Hepatocyte (in vitro differentiated cells): ENCODE measurements at regions not wholly inside any gene's neighbourhood (a gene's known extent, or its start where the extent isn't known, plus 50 kb on each side); places are given as distances from the start of the nearest gene placed in this dataset.

Experiments
- DNase-seq: peaks from one replicate; pipeline ENCODE4 v3.0.0-alpha.2; 2016; ENCODE audit warnings: low spot score
- H2AFZ ChIP-seq: fragments of 200-600 bp; sonication (generic); 2 replicates; pipeline ENCODE4 v1.6.0; 2016; ENCODE audit warnings: antibody characterized with exemption, mild to moderate bottlenecking
- H3K27ac ChIP-seq: fragments of 200-600 bp; sonication (generic); 2 replicates; pipeline ENCODE4 v1.5.1; 2016; ENCODE audit warnings: mild to moderate bottlenecking
- H3K27me3 ChIP-seq: fragments of 200-600 bp; sonication (generic); 2 replicates; pipeline ENCODE4 v1.6.1; 2016
- H3K36me3 ChIP-seq: fragments of 200-600 bp; sonication (generic); replicated peaks from 2 replicates; pipeline ENCODE4 v1.5.1; 2016; ENCODE audit warnings: low read depth; ENCODE audit not compliant: insufficient read depth
- H3K4me1 ChIP-seq: fragments of 200-600 bp; sonication (generic); 2 replicates; pipeline ENCODE4 v1.5.1; 2016; ENCODE audit warnings: mild to moderate bottlenecking, moderate library complexity; ENCODE audit not compliant: insufficient read depth
- H3K4me2 ChIP-seq: fragments of 200-600 bp; sonication (generic); 2 replicates; pipeline ENCODE4 v1.6.0; 2016
- H3K4me3 ChIP-seq: fragments of 200-600 bp; sonication (generic); 2 replicates; pipeline ENCODE4 v1.5.1; 2016; ENCODE audit warnings: mild to moderate bottlenecking
- H3K79me2 ChIP-seq: fragments of 200-600 bp; sonication (generic); 2 replicates; pipeline ENCODE4 v1.6.0; 2017; ENCODE audit warnings: mild to moderate bottlenecking
- H3K9me2 ChIP-seq: fragments of 200-600 bp; sonication (generic); replicated peaks from 2 replicates; pipeline ENCODE4 v1.6.0; 2017; ENCODE audit warnings: mild to moderate bottlenecking; ENCODE audit not compliant: insufficient read depth
- H3K9me3 ChIP-seq: fragments of 200-600 bp; sonication (generic); 2 replicates; pipeline ENCODE4 v1.5.1; 2016; ENCODE audit warnings: low read depth, mild to moderate bottlenecking
- H4K20me1 ChIP-seq: fragments of 200-600 bp; sonication (generic); 2 replicates; pipeline ENCODE4 v1.6.0; 2016; ENCODE audit warnings: mild to moderate bottlenecking; ENCODE audit not compliant: insufficient read depth, poor library complexity, severe bottlenecking
- CTCF ChIP-seq: fragments of 200-600 bp; sonication (generic); IDR thresholded peaks from 2 replicates; pipeline ENCODE4 v1.5.1; 2016; ENCODE audit warnings: antibody characterized with exemption, mild to moderate bottlenecking; ENCODE audit not compliant: poor library complexity
- EZH2 ChIP-seq: fragments of 200-600 bp; sonication (generic); IDR thresholded peaks from 2 replicates; pipeline ENCODE4 v1.6.1; 2016; ENCODE audit warnings: antibody characterized with exemption, mild to moderate bottlenecking, borderline replicate concordance
- EZH2phosphoT487 ChIP-seq: fragments of 200-600 bp; sonication (generic); IDR thresholded peaks from one replicate; pipeline ENCODE4 v1.6.1; 2018; ENCODE audit warnings: antibody characterized with exemption, mild to moderate bottlenecking, low read depth, moderate library complexity; ENCODE audit not compliant: unreplicated experiment, severe bottlenecking
- WGBS: methylation state at CpG from one replicate; pipeline ENCODE4 v1.1.6; 2016; ENCODE audit warnings: low lambda C conversion rate; ENCODE audit errors: missing lambda C conversion rate; 5-methylcytosine and 5-hydroxymethylcytosine counted together

GRCh38 chr2:215830304-215830703 is 183.0 kb downstream of the MREG start:
- Histone ChIP-seq H3K4me1 (peaks cover 41% of the 10 kb centered on the region), H3K27me3 (no peaks in the 10 kb centered on the region), H3K9me3 (no peaks in the 10 kb centered on the region), H3K9me2 (no peaks in the 10 kb centered on the region), H3K36me3 (no peaks in the 10 kb centered on the region), H3K4me2 (no peak overlapping the region), H2AFZ (no peak overlapping the region), H4K20me1 (no peaks in the 10 kb centered on the region), H3K4me3 (no peak overlapping the region), H3K79me2 (no peaks in the 10 kb centered on the region), H3K27ac (no peak overlapping the region)
- 54% methylated on average over 4 of the region's 4 CpGs for WGBS
- TF ChIP-seq CTCF (no peak), EZH2phosphoT487 (no peak), EZH2 (no peak)
- peak; percentile 67 for DNase-seq

- WGBS = 89% methylated on average over 8 of the region's 8 CpGs
- H2AFZ ChIP-seq = no peak overlapping the region
- TF ChIP-seq CTCF = no peak
- no peak for TF ChIP-seq EZH2phosphoT487
- TF ChIP-seq EZH2 = no peak
Observed at GRCh38 chr2:215829261-215829660, 184.1 kb downstream of the MREG start.

GRCh38 chr2:215828528-215829184 is 184.7 kb downstream of the MREG start:
- Histone ChIP-seq H3K9me3 (no peaks in the 10 kb centered on the region), H3K4me1 (peaks cover 40% of the 10 kb centered on the region), H3K4me2 (no peak overlapping the region), H3K27me3 (no peaks in the 10 kb centered on the region), H2AFZ (no peak overlapping the region), H3K9me2 (no peaks in the 10 kb centered on the region), H3K4me3 (no peak overlapping the region), H3K36me3 (no peaks in the 10 kb centered on the region), H3K79me2 (no peaks in the 10 kb centered on the region), H4K20me1 (no peaks in the 10 kb centered on the region), H3K27ac (no peak overlapping the region)
- DNase-seq = peak; percentile 79
- 81% methylated on average over 10 of the region's 10 CpGs for WGBS
- TF ChIP-seq EZH2phosphoT487 (no peak), EZH2 (no peak), CTCF (peak; percentile 64)

More at GRCh38 chr2:215829261-215829660, 184.1 kb downstream of the MREG start:
- H3K9me2 ChIP-seq = no peaks in the 10 kb centered on the region
- no peaks in the 10 kb centered on the region for H3K36me3 ChIP-seq
- H3K9me3 ChIP-seq = no peaks in the 10 kb centered on the region
- H4K20me1 ChIP-seq = no peaks in the 10 kb centered on the region
- no peaks in the 10 kb centered on the region for H3K27me3 ChIP-seq
- peaks cover 41% of the 10 kb centered on the region for H3K4me1 ChIP-seq
- H3K4me3 ChIP-seq = no peak overlapping the region
- H3K79me2 ChIP-seq = no peaks in the 10 kb centered on the region
- H3K27ac ChIP-seq = no peak overlapping the region
- DNase-seq = no peak
- H3K4me2 ChIP-seq = no peak overlapping the region
